HG02759 (cell line): ENCODE measurements at regions not wholly inside any gene's neighbourhood (a gene's known extent, or its start where the extent isn't known, plus 50 kb on each side); places are given as distances from the start of the nearest gene placed in this dataset.
"Not testable (repeated sequence)": the region's sequence is repeated elsewhere in the genome, so short reads cannot be mapped to it uniquely, and the experiment has no call there.

Experiments used
- ATAC-seq: cut with Tn5 transposase; IDR thresholded peaks from one replicate; pipeline ENCODE4 v1.9.1; 2021; ENCODE audit warnings: mild to moderate bottlenecking, moderate library complexity; ENCODE audit not compliant: unreplicated experiment

DNA sequence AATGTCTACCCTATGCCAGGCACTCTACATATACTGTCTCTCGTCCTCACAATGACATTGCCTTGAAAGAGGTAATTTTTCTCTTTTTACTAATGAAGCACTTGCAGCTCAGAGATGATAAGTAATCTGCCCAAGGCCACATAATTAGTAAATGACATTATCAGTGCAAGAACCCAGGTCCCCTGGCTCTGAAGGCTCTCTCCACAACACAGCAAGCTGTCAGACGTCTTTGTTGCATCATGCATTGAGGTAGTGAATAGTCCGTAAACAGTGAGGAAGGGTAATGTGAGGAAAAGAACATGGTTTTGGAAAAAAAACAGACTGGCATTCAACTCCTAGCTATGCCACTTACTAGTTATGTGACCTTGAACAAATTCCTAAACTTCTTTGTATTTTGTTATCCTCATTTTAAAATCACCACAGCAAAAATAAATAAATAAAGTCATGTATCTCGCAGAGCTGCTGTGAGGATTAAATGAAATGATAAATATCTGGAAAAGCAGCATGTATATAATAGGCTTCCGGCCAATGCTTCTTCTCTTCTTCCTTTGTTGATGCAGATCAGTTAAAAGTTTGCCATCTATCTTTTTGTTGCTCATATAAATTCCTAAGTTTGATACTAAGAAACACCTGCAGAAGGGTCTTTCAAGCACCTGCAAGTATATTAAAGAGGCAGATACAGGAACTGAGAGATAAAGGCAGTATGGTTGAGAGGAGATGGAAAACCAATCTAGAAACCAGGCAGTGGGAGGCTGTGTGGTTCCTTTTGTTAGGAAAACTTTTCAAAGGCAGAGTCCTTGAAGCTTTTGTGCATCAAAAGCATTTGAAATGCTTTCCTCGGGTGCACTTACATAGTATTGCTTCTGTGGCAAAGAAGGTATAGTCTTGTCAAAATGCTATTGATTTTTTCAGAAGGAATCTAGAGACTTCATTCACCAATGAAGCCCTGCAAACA lies 82.8 kb downstream of the BTG1 start:
- no peak for ATAC-seq

DNA sequence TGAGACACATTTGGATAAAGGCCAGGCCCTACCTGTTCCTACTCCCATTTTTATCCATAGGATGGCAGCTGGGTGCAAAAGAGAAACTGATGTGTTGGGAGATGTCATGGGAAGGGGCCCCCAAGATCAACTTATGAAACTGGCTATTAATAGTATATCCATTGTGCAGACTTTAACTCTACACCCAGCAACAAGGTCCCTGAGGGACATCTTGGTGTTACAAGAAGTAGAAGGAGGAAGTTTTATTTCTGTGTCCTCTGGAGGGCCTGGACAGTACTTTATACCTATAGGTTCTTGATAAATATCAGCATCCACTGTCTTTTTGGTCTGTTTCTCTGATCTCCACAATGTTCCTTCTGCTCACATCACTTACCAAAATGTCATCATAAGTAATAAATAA lies 84.6 kb downstream of the BTG1 start:
- no peak for ATAC-seq

DNA sequence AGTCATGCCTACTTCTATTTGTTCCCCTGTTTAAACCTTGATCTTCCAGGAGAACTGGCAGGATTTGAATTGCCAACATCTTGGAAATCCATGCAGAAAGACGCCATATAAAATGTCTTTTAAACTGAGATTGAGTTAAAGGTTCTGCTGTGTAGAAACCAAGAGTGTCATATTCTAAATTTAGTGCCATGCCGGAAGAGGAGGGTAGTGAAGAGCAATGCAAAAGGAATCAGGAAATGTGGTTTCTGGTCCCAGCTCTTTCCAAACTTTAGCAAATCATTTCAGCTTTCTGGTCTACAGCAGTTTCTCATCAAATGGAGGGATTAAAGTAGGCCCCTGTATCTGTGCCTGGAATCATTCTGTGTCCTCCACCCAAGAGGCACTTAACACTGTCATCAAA lies 85.7 kb downstream of the BTG1 start:
- ATAC-seq: no peak

DNA sequence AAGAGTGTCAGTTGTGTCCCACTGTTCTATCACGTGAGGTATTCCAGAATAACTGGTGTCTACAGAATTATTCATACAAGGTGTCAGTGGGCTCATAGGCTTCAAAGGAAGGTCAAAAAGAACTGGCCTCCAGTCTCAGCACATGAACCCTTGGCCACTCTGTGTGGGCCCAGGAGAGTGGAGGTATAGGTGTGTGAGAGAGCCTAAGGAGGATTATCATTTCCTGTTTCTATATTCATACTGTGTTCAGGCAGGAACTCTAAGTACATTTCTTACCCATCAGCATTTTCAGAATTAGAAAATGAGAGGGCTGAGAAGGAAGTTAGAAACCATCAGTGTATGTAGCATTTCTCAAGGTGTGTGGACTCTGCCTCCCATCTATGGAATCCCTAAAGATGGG lies 87.0 kb downstream of the BTG1 start:
- ATAC-seq: no peak

DNA sequence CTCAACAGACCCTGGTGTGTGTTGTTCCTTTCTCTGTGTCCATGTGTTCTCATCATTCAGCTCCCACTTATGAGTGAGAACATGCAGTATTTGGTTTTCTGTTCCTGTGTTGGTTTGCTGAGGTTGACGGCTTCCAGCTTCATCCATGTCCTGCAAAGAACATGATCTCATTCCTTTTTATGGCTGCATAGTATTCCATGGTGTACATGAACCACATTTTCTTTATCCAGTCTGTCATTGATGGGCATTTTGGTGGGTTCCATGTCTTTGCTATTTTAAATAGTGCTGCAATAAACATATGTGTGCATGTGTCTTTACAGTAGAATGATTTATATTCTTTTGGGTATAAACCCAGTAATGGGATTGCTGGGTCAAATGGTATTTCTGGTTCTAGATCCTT lies 88.9 kb downstream of the BTG1 start:
- ATAC-seq: not testable (repeated sequence)

DNA sequence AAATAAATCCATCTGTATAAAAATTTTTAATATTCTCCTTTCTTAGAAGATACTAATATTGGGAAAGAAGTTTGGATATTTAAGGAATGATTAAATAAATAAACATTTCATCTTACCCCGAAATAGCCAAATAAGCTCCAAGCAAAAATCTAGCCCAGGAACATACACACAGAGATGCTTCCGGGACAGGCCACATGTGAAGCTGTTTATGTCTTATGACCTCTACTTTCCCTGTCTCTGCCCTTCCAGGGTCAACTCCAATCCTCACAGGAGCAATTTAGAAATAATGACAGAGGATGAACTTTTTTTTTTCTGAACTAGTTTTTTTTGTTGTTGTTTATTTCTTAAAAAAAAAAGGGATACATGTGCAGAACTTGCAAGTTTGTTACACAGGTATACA lies 89.4 kb downstream of the BTG1 start:
- no peak for ATAC-seq

DNA sequence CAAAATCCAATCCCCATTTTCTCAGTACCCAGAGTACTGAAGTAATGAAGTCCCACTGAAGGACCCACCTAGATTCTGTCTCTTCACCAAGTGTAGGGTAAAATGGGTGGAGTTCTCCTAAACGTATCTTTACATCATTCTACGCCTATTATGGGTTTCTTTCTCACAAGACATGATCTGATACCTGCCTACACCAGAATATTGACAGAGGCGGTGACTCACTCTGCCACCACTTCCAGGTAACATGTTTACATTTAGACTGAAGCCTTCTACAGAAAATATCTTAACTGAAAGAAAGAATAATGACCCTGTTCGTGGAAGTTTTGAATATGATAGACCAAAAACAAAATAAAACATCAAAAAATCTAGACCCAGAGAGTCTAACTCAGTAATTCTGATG lies 89.8 kb downstream of the BTG1 start:
- no peak for ATAC-seq

DNA sequence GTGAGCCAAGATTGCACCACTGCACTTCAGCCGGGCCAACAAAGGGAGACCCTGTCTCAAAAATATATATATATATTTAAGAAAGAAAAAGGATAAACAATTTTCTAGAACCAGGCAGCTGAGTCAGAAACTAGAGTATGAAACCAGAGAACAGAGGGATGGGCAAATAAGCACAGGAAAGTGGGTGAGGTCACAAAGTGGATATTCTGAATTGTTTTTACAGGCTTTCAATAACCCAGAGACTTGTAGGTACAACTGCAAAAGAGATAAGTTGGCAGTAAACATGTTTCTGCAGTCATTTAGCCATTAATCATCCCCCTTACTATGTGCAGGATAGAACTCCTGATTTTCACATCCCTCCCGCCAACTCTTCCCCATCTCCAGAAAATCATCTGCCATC lies 94.2 kb downstream of the BTG1 start:
- no peak for ATAC-seq

DNA sequence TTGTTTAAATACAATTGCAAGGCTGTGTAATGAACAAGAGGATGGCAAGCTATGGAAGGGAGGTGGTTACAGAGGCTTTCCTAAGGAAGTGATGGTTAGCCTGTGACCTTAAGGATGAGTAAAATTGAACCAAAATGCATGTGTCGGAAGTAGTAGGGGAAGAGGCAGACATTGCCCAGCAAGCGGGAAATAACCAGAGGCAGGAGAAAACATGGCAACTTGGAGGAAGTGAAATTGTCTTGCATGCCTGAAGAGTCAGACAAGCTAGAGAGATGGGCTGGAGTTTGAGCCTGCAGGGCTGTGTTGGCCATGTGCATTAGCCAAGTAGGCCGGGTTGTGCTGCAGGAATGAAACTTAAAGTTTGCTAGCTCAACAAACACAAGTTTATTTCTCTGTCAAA lies 96.2 kb downstream of the BTG1 start:
- peak; percentile 84 for ATAC-seq

DNA sequence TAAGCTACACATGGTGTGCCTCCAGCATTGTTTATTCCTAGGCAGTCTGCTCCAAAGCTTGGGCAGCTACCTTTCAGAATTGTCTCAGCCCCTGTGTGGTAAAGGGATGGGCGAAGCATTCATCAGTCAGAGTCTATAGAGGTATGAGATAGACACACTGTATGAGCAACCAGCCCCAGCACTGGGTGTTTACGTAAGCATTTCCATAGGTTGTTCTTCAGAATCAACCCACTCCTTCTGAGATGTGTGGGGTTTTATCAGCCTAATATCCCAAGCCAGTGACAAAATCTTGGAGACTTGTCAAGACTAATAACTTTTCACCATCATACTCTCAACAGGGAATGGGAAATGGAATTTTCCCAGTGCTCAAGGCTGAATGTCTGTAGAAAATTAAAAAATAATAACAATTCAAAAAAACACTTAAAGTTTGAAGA lies 98.2 kb downstream of the BTG1 start:
- no peak for ATAC-seq

DNA sequence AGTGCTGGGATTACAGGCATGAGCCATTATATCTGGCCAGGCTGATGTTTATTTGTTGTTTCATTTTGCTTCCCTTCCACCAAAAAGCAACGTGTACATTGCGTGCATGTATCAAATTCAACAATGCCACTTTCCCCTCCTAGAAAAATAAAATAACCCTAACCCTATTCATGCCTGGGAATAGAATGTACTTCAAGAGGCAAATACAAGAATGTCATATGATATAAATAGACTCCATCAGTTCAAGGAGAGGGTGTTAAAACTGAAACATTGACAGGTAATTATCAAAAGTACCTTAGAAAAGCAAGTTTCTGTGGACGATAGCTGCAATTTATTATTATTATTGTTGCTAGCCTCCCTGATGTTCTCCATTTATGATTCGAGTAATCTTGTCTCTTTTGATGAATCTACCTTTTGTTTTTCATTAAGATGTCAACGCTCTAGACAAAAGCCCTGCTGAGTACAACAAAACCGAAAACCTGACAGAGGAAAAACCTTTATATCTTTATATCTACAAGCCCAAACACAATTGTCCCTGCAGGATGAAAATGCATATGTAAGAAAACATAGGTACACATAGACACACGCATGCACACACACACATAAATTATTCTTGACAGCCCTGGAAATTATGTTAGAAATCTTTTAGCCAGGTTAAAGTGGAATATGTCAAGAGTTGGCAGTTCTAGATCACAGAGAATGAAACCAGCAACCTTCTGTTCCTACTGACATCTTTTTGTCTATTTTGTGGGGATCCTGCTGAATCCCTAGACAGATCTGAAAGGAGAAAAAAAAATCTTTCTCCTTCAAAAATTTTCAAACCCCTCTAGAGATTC lies 98.9 kb downstream of the BTG1 start:
- ATAC-seq: no peak

DNA sequence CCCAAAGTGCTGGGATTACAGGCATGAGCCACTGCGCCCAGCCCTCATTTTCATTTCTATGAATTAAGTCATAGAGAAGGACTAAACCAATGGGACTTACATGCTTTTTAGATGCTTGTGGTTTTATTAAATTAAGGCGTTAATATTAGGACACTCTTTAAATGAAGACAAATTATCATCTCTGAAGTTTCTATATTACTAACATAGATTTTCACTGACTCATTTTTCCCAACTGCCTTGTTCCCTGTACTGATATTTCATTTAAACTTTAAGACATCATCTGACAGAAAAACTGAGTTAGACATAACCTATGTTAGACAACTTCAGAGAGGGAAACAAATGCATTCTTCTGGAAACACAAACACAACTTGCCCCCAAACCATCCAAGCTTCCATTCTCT lies 99.8 kb downstream of the BTG1 start:
- ATAC-seq: no peak

DNA sequence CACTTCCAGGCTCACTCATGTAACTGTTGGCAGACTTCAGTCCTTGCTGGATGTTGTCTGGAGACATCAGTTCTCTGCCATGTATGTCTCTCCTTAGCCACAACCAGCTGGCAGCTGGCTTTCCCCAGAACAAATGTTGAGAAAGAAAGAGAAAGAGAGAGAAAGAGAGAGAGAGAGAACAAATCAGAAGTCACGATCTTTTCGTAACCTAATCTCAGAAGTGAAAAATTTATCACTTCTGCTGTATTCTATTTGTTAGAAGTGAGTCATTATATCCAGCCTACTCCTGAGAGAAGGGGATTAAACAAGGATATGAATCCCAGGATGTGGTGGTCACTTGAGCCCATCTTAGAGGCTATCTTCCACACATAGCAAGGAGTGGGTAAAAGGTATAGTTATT lies 101.2 kb downstream of the BTG1 start:
- no peak for ATAC-seq

DNA sequence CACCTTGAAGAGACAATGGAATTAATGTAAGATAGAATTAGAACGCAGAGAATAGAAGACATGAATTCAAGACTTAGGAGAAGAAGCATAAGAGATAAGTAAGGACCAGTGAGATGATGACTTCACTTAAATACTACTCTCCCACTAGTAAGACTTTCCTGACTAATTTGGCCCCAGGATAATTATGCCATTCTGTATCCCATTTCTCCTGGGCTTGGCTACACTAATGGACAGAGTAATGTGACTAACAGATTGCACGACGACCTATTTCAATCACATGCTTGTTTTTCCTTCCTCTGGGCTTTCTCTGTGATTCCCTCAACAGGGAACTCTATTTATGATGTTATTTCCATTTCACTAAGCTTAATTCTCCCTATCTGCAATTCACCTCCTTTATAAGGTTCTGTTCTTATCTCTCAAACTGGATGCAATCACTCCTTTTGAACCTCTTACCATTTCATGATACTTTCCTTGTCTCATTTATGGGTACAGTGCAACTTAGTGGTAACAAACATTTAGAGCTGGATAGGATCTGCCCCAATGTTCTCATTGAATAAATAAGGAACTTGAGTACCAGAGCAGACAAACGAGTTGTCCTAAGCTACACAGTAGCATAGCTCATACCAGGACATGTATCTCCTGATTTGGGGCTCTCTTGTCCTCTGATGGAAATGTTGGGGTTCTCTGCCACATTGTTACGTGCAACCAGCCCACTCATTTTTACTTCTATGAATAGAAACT lies 102.7 kb downstream of the BTG1 start:
- no peak for ATAC-seq

DNA sequence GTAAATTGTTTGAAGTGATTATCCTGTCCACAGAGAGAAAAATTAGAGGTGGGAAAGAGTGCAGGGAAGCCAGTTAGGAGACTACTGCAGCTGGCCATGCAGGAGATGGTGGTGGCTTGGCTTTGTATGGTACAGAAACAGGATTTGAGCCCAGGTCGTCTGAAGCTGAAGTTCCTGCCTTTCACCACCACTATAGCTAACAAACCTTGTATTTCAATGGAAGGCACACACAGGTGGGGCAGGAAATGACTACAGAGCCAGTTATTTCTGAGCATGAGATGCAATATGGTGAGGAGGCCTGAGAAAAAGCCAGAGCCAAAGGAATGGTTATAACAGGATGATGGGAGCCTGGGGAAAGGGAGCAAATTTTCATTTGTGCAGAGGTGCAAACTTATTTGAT lies 103.9 kb downstream of the BTG1 start:
- ATAC-seq: no peak

DNA sequence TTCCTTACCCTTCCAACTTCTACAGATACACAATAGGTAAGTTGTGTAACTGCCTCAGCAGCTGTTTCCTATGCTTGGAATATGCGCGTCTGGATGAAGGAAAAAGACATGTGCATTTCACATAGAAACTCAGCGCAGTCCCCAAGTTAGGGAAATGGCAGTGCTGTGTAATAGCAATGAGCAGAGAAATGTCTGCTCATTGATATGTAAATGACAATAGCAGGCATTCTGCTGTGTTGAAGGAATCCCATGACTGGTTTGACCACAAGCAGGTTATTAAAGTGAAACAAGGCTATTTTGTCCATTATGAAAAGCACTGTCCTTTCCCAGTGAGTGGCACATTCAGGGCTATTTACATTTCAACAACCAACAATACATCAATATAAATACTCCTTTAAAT lies 106.6 kb downstream of the BTG1 start:
- no peak for ATAC-seq

DNA sequence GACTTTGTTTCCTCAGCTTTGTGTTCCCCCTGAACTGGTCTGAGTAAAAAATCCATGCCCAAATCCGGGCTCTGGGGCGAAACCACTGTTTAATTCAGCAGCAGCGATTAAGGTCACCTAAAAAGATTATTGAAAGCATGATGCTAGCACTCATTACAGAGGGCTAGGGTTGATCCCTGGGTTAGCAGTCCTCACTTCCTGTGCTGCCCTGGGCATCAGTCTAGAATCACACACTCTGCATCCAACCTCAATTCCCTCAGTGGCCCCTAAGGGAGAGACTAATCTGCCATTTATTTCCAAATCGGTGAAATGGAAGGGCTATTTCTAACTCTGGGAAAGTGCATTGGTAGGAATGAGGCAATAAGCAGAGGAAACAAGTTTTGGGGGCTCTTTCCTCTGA lies 107.2 kb downstream of the BTG1 start:
- no peak for ATAC-seq

DNA sequence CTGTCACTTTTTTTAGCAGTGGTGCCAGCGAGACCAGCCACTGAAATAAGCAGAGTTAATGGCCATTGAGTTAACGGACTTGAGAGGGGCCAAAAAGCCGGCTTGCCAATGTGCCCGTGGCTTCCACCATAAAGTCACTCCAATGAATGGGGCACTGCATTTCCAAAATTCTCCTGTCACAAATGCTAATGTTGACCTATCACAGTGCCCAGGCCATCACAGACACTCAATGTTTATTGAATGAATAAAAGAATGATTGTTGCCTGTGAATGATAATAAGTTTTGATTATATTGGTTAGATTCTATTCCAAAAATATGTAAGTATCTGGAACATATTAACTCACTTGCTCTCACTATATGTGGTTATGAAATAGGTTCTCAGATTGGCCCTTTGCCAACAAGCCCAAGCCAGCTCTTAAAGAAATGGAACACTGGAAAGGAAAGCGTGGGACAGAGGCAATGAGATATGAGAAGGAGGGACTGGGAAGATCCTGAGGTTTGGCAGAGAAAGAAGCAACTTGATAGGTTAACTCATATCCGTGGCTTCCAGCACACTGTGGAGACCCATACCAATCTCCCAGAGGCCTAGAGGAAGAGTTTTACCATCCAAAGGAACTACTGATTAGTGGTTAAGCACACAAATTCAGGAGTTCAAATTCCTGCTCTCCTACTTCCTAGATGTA lies 108.7 kb downstream of the BTG1 start:
- no peak for ATAC-seq

DNA sequence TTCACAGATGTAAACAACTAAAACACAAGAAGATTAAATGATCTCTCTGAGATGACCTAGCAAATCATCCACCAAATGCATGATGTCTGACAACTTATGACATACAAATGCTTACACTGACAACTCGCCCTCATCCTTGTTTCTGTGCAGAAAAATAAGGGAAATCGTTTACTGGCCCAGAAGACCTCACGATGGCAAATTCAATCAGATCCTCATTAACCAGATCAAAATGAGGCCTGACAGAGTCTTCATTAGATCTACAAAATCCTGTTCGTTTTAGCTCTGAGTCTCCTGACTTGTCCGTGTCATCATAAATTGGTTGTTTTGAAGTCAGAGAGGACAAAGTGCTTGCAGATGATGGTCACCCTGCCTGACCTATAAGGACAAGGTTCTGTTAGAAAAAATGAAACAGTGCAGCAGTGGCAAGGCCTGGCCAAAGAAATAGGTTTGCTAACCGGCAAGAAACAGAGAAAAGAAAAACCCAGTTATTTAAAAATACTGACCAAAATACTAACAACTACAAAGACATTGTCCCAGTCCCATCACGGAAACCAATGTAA lies 109.5 kb downstream of the BTG1 start:
- no peak for ATAC-seq

DNA sequence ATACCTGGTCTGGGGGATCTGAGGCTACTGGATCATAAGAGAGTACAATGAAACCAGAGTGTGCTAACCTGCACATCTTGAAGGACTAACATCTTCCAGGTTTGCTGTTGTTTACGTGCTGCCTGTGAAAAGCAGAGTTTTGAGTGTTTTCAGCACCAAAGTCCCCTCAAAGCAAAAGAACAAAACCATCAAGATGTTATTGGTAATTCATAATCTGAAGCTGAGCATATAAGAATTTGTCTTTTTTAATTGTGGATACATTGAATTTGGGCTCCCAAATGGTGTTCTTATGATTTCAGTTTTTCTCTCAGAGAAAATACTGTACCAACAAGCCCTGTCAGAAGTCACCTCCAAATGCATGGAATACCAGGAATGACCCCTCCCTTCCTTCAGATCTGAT lies 110.2 kb downstream of the BTG1 start:
- ATAC-seq: no peak
